ENCODE measurements at regions not wholly inside any gene's neighbourhood (a gene's known extent, or its start where the extent isn't known, plus 50 kb on each side); places are given as distances from the start of the nearest gene placed in this dataset.

DNA sequence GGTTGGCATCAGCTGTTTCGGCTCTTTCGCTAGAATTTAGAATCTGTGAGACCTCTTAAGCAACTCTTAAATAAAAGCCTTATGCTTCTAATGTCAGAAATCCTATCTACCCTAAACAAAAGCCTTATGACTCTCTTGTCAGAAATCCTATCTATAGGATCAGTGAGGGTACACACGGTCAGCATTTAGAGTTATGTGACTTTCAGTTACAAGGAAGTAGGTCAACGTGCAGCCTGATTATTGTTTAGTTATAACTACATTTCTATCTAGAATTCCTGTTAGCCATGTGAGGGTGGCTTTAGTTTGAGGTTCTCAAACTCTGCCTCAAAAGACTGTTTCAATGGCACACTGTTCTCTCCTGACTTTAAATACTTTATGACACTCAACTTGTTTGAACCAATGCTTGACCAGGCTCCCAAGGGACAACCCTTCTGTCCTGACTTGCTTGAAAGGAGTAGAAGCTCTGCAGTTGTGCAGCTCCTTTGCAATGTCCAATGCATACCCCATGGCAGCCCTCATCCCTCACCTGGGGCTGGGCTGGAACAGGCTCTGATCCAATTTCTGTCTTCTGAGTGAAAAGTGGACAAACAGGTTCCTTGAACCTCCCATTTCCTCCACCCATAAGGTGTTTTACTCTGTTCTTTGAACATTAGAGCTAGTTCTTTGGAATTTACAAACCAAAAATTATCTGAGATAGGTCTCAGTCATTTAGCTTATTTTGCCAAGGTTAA lies 251.6 kb upstream of the PIK3R1 start:
- no peaks in the 10 kb centered on the region for H3K79me2 ChIP-seq (ENCODE audit: control insufficient read depth, insufficient read depth, low read length)
- H2AFZ ChIP-seq (ENCODE audit: low read depth, low read length) = no peak overlapping the region
- POLR2A ChIA-PET = no interaction called here
- no peak overlapping the region for H3K4me2 ChIP-seq (ENCODE audit: insufficient read depth, low read length)
- no peaks in the 10 kb centered on the region for H4K20me1 ChIP-seq (replicated peaks; ENCODE audit: control insufficient read depth, extremely low read depth, insufficient read depth, low read length)
- no peaks in the 10 kb centered on the region for H3K9me3 ChIP-seq (replicated peaks; ENCODE audit: control insufficient read depth, insufficient read depth, low read length)
- no peak for FAIRE-seq
- H3K27ac ChIP-seq (ENCODE audit: insufficient read depth, low read depth, low read length) = no peak overlapping the region
- no peak overlapping the region for H3K9ac ChIP-seq (replicated peaks; ENCODE audit: extremely low read depth, insufficient read depth, low read length)
- dilution Hi-C loops (cut with MboI; ENCODE audit: extremely low pct_ligation_motif_present, low sequenced_read_pairs) (no loop called here), intact Hi-C loops (cut with micrococcal nuclease) (no loop called here)
- H3K4me3 ChIP-seq (replicated peaks in 1 of 3; ENCODE audit: insufficient read depth in 1 of 3, low read depth in 1 of 3, low read length in 3 of 3) = no peak overlapping the region
- DNase-seq (ENCODE audit: low read depth, low spot score) = no peak
- TF ChIP-seq FOS (IDR thresholded peaks at IDR 0.05; ENCODE audit: borderline replicate concordance, insufficient read depth, low read length) = no peak
- TF ChIP-seq POLR2AphosphoS5 (IDR thresholded peaks at IDR 0.05; ENCODE audit: insufficient read depth, low read depth, low read length) = no peak
- no peak for TF ChIP-seq MAX (IDR thresholded peaks at IDR 0.05; ENCODE audit: insufficient read depth, insufficient read length)
- no peak for TF ChIP-seq MYC (IDR thresholded peaks at IDR 0.05; ENCODE audit: low read depth, low read length)
- no peak for TF ChIP-seq CTCF (IDR thresholded peaks at IDR 0.05; ENCODE audit: extremely low read depth in 1 of 2, insufficient read depth in 1 of 2, low read depth in 1 of 2, low read length in 2 of 2)
- no peak for TF ChIP-seq JUN (IDR thresholded peaks at IDR 0.05; ENCODE audit: borderline replicate concordance, insufficient read depth, insufficient read length, low read depth)
- TF ChIP-seq POLR2A (IDR thresholded peaks at IDR 0.05; ENCODE audit: low read depth, low read length) = no peak
- TF ChIP-seq EZH2 (IDR thresholded peaks at IDR 0.05; ENCODE audit: borderline replicate concordance, low read depth, low read length, severe bottlenecking) = no peak
- no peak for TF ChIP-seq GATA2 (IDR thresholded peaks at IDR 0.05; ENCODE audit: insufficient read depth, insufficient read length, low read depth, low read length)
- peaks cover 0 to 2% of the 10 kb centered on the region in 2 experiments for H3K27me3 ChIP-seq (ENCODE audit: control insufficient read depth in 2 of 2, insufficient read depth in 2 of 2, low read length in 2 of 2)
- BruUV-seq (replicated peaks) = no TSS peak
- no peaks in the 10 kb centered on the region for H3K4me1 ChIP-seq (ENCODE audit: control insufficient read depth, extremely low read depth, insufficient read depth, low read length)
- no peaks in the 10 kb centered on the region for H3K9me1 ChIP-seq (replicated peaks; ENCODE audit: control insufficient read depth, extremely low read depth, insufficient read depth, low read length)
- CTCF ChIA-PET = no interaction called here
- H3K36me3 ChIP-seq (ENCODE audit: control insufficient read depth in 2 of 2, extremely low read depth in 1 of 2, insufficient read depth in 2 of 2, low read length in 2 of 2) = no peaks in the 10 kb centered on the region

Data from endothelial cell of umbilical vein (primary cell).